Parathyroid adenoma (tissue), 2 donors: ENCODE measurements at regions not wholly inside any gene's neighbourhood (a gene's known extent, or its start where the extent isn't known, plus 50 kb on each side); places are given as distances from the start of the nearest gene placed in this dataset.

ENCODE experiments used
- H2AFZ ChIP-seq: fragments of 300-600 bp; sonication (generic); one replicate; pipeline ENCODE4 v1.7.0; 2017; ENCODE audit warnings: antibody characterized with exemption, mild to moderate bottlenecking
- H3K27ac ChIP-seq: fragments of 300-600 bp; sonication (generic); one replicate; pipeline ENCODE4 v1.7.0; 2017
- H3K27me3 ChIP-seq: fragments of 300-600 bp; sonication (generic); one replicate; pipeline ENCODE4 v1.7.0; 2017; ENCODE audit warnings: low read length; ENCODE audit not compliant: control insufficient read depth, insufficient read depth
- H3K36me3 ChIP-seq: fragments of 300-600 bp; sonication (generic); one replicate; pipeline ENCODE4 v1.7.0; 2017; ENCODE audit warnings: low read length; ENCODE audit not compliant: control insufficient read depth, insufficient read depth
- H3K4me1 ChIP-seq: fragments of 300-600 bp; sonication (generic); one replicate; pipeline ENCODE4 v1.7.0; 2017; ENCODE audit warnings: control low read depth
- H3K4me2 ChIP-seq: fragments of 300-600 bp; sonication (generic); one replicate; pipeline ENCODE4 v1.7.0; 2017; ENCODE audit warnings: low read length
- H3K4me3 ChIP-seq: fragments of 300-600 bp; sonication (generic); one replicate; pipeline ENCODE4 v1.7.0; 2017; ENCODE audit warnings: low read depth, low read length
- H3K79me2 ChIP-seq: fragments of 300-600 bp; sonication (generic); one replicate; pipeline ENCODE4 v1.7.0; 2017; ENCODE audit warnings: control low read depth
- H3K9ac ChIP-seq: fragments of 300-600 bp; sonication (generic); one replicate; pipeline ENCODE4 v1.7.0; 2017; ENCODE audit warnings: mild to moderate bottlenecking
- H3K9me3 ChIP-seq: fragments of 300-600 bp; sonication (generic); one replicate; pipeline ENCODE4 v1.7.0; 2017; ENCODE audit warnings: low read length; ENCODE audit not compliant: control insufficient read depth
- TF ChIP-seq, protein P1 (sequence below): fragments of 300-600 bp; sonication (generic); IDR thresholded peaks from one replicate; pipeline ENCODE4 v1.7.0; 2017; ENCODE audit warnings: antibody characterized with exemption, mild to moderate bottlenecking
- donor health status: primary hyperparathyroidism.

GRCh38 chr5:147963436-147963835, 57.1 kb upstream of the C5orf46 start:
- no peak overlapping the region for H3K4me2 ChIP-seq
- no peaks in the 10 kb centered on the region for H3K36me3 ChIP-seq
- TF ChIP-seq, protein P1, sequence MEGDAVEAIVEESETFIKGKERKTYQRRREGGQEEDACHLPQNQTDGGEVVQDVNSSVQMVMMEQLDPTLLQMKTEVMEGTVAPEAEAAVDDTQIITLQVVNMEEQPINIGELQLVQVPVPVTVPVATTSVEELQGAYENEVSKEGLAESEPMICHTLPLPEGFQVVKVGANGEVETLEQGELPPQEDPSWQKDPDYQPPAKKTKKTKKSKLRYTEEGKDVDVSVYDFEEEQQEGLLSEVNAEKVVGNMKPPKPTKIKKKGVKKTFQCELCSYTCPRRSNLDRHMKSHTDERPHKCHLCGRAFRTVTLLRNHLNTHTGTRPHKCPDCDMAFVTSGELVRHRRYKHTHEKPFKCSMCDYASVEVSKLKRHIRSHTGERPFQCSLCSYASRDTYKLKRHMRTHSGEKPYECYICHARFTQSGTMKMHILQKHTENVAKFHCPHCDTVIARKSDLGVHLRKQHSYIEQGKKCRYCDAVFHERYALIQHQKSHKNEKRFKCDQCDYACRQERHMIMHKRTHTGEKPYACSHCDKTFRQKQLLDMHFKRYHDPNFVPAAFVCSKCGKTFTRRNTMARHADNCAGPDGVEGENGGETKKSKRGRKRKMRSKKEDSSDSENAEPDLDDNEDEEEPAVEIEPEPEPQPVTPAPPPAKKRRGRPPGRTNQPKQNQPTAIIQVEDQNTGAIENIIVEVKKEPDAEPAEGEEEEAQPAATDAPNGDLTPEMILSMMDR, result no peak
- H2AFZ ChIP-seq, result no peak overlapping the region
- no peak overlapping the region for H3K4me3 ChIP-seq
- H3K9ac ChIP-seq, result no peak overlapping the region
- H3K27me3 ChIP-seq, result no peaks in the 10 kb centered on the region
- H3K79me2 ChIP-seq, result no peaks in the 10 kb centered on the region
- no peaks in the 10 kb centered on the region for H3K4me1 ChIP-seq
- H3K27ac ChIP-seq, result peak overlapping the region; percentile 6
- H3K9me3 ChIP-seq, result no peaks in the 10 kb centered on the region

DNA sequence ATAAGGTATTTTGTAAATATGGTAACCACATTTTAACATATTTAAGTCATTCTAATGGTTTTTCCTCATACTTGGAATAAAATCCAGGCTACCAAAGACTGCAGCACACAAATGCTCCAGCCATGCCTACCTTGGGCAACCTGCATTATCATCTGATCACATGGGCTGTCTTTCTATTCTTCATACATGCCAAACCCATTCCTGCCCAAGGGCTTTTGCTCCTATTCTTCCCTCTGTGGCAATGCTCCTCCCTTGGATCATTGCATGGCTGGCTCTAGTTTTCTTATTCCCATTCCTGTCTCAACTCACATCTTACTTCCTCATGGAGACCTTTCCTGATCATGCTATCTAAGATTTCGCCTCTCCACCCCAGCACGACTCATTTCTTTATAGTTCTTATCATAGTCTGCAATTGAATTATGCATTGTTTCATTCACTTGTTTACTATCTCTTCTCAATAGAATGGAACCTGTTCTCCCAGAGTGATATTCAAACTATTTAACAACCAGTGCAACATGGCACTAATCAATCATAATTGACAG, 54.9 kb upstream of the C5orf46 start:
- H3K4me3 ChIP-seq, result no peak overlapping the region
- H3K79me2 ChIP-seq, result no peaks in the 10 kb centered on the region
- H3K27ac ChIP-seq, result no peak overlapping the region
- no peaks in the 10 kb centered on the region for H3K27me3 ChIP-seq
- no peak overlapping the region for H3K4me2 ChIP-seq
- H3K9me3 ChIP-seq, result no peaks in the 10 kb centered on the region
- H2AFZ ChIP-seq, result no peak overlapping the region
- TF ChIP-seq, protein P1, result no peak
- H3K9ac ChIP-seq, result no peak overlapping the region
- H3K36me3 ChIP-seq, result no peaks in the 10 kb centered on the region
- no peaks in the 10 kb centered on the region for H3K4me1 ChIP-seq

DNA sequence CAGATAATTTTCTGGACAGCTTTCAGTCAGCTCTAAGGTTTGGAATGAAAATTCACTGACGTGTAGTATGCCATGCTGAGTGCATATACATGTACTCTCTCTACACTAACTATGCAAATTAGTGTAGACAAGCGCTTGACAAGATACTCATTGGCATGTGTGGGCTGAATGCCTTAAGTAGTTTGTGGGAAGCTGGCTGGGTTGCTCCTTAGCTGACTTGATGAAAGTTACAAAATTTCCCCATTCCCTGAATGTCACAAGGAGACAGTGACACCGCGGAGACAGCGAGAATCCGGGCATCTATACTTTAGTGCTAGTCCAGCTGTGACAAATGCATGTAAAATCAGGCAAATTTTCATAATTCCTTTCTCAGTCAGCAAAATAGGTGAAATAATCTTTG, 51.6 kb upstream of the C5orf46 start:
- Histone ChIP-seq H3K4me1 (no peaks in the 10 kb centered on the region), H3K9ac (no peak overlapping the region), H3K9me3 (no peaks in the 10 kb centered on the region), H3K27ac (no peak overlapping the region), H3K4me3 (no peak overlapping the region), H2AFZ (no peak overlapping the region), H3K27me3 (no peaks in the 10 kb centered on the region), H3K4me2 (no peak overlapping the region), H3K36me3 (no peaks in the 10 kb centered on the region), H3K79me2 (no peaks in the 10 kb centered on the region)
- TF ChIP-seq, protein P1, result no peak

- TF ChIP-seq, protein P1, result no peak
Measured at GRCh38 chr5:147956842-147957223, 50.5 kb upstream of the C5orf46 start.

DNA sequence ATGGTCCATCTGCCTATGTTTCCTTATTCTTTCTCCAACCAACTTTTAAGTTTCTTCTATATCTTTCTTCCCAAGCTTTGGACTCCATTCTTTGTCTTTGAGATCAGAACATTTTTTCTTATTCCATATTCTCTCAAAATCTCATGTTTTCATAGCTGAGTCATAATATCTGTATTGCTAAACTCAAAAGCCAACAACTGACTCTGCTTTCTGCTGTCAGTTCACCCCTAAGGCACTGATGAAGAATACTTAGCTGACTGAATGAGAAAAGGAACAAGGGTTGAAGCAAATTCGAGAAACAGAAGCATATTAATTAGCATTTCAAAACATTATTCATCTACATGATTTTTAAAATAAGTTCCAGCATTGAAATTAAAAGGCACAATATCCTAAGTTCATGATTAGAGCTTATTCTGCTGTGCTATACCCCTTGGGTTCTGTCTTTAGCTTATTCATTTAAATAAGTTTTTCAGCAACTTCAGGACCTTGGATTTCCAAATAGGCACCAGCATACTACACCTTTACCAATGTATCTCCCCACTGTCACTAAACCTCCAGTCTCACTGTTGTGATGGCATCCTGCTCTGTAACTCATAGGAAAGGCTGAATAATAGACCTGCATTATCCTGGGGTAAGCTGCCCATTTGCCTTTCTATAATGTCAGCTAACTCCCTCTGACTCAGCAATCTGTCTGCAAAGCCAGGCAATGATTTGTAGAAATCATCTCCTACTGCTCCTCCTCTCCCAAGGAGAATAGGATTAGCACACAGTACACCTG, 49.9 kb upstream of the C5orf46 start:
- Histone ChIP-seq H3K36me3 (no peaks in the 10 kb centered on the region), H3K9ac (no peak overlapping the region), H3K27me3 (no peaks in the 10 kb centered on the region), H3K9me3 (no peaks in the 10 kb centered on the region), H2AFZ (no peak overlapping the region), H3K4me1 (no peaks in the 10 kb centered on the region), H3K79me2 (no peaks in the 10 kb centered on the region), H3K4me2 (no peak overlapping the region), H3K4me3 (no peak overlapping the region), H3K27ac (no peak overlapping the region)
- TF ChIP-seq, protein P1, result no peak

More at GRCh38 chr5:147956842-147957223, 50.5 kb upstream of the C5orf46 start:
- H3K79me2 ChIP-seq, result no peaks in the 10 kb centered on the region
- no peaks in the 10 kb centered on the region for H3K36me3 ChIP-seq
- H3K27ac ChIP-seq, result no peak overlapping the region
- no peak overlapping the region for H3K9ac ChIP-seq
- H3K4me2 ChIP-seq, result no peak overlapping the region
- no peak overlapping the region for H3K4me3 ChIP-seq
- H3K9me3 ChIP-seq, result no peaks in the 10 kb centered on the region
- H3K27me3 ChIP-seq, result no peaks in the 10 kb centered on the region
- H2AFZ ChIP-seq, result no peak overlapping the region
- H3K4me1 ChIP-seq, result no peaks in the 10 kb centered on the region
